Astrocyte of the cerebellum (primary cell): ENCODE measurements at regions not wholly inside any gene's neighbourhood (a gene's known extent, or its start where the extent isn't known, plus 50 kb on each side); places are given as distances from the start of the nearest gene placed in this dataset.
"Not testable (repeated sequence)": the region's sequence is repeated elsewhere in the genome, so short reads cannot be mapped to it uniquely, and the experiment has no call there.

Experiments
- DNase-seq: peaks from one replicate; pipeline ENCODE4 v3.0.0-alpha.2; 2011; ENCODE audit warnings: low read depth
- H3K4me3 ChIP-seq: 2 replicates; pipeline ENCODE4 v1.5.1; 2011; ENCODE audit warnings: mild to moderate bottlenecking, low read depth, low read length, moderate library complexity
- in situ Hi-C: cut with HindIII; loops from 2 replicates; pipeline ENCODE4 v1.10.0; 2017; ENCODE audit warnings: low sequenced_read_pairs
- TF ChIP-seq, protein P1 (sequence below): IDR thresholded peaks from 2 replicates; pipeline ENCODE4 v1.5.1; 2012; ENCODE audit warnings: low read length, low read depth, moderate library complexity, mild to moderate bottlenecking; ENCODE audit errors: missing control alignments

DNA sequence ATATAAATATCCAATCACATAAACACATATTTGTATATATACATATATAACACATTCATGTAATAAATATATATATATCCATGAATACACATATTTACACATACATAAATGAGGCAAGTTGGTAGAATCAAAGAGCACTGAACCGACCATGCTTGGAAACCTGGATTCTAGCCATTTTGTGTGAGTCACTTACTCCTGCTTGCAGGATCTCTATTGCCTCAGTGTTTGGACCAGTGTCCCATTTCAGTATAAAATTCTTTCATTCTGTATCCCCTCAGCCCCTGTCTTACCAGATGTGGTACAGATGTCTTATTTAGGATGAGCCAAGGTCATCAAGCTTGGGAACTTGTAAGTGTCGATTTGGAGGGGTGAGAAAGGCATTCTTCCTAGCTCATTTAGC is 391.4 kb upstream of the FRG2C start:
- in situ Hi-C loops, result no loop called here

DNA sequence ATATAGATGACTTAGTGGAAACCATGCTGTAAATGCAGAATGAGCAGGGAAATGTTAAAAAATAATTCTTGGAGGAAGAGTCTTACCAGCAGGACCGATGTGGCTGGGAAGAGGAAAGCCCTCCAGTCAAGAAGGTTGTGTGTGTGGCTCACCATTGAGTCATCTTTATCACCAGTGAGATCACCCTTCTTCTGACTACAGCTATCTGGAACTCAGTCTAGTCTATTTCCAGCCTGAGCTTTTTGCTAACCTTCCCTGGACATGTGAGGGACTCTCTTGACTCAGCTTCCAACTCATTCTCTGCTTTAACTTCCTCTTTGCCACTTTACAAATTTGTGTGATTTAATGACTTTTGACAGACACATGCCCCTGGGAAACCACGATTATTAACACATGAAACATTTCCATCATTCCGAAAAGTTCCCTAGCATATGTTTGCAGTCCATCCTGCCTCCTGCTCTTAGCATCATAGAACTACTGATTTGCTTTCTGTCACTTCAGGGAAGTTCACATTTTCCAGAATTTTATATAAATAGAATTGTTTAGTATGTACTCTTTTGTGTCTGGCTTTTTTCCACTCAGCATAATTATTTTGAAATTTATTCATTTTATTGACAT is 378.5 kb upstream of the FRG2C start:
- DNase-seq, in situ Hi-C loops, H3K4me3 ChIP-seq: not testable (repeated sequence)

More for the DNA sequence above, 391.4 kb upstream of the FRG2C start:
- DNase-seq, result peak; percentile 15
- H3K4me3 ChIP-seq, result no peak overlapping the region
- TF ChIP-seq, protein P1, sequence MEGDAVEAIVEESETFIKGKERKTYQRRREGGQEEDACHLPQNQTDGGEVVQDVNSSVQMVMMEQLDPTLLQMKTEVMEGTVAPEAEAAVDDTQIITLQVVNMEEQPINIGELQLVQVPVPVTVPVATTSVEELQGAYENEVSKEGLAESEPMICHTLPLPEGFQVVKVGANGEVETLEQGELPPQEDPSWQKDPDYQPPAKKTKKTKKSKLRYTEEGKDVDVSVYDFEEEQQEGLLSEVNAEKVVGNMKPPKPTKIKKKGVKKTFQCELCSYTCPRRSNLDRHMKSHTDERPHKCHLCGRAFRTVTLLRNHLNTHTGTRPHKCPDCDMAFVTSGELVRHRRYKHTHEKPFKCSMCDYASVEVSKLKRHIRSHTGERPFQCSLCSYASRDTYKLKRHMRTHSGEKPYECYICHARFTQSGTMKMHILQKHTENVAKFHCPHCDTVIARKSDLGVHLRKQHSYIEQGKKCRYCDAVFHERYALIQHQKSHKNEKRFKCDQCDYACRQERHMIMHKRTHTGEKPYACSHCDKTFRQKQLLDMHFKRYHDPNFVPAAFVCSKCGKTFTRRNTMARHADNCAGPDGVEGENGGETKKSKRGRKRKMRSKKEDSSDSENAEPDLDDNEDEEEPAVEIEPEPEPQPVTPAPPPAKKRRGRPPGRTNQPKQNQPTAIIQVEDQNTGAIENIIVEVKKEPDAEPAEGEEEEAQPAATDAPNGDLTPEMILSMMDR, result no peak

DNA sequence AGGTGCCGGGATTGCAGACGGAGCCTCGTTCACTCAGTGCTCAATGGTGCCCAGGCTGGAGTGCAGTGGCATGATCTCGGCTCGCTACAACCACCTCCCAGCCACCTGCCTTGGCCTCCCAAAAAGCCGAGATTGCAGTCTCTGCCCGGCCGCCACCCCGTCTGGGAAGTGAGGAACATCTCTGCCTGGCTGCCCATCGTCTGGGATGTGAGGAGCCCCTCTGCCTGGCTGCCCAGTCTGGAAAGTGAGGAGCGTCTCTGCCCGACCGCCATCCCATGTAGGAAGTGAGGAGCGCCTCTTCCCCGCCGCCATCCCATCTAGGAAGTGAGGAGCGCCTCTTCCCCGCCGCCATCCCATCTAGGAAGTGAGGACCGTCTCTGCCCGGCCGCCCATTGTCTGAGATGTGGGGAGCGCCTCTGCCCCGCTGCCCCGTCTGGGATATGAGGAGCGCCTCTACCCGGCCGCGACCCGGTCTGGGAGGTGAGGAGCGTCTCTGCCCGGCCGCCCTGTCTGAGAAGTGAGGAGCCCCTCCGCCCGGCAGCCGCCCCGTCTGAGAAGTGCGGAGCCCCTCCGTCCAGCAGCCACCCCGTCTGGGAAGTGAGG is 375.1 kb upstream of the FRG2C start:
- DNase-seq, H3K4me3 ChIP-seq, in situ Hi-C loops: not testable (repeated sequence)

DNA sequence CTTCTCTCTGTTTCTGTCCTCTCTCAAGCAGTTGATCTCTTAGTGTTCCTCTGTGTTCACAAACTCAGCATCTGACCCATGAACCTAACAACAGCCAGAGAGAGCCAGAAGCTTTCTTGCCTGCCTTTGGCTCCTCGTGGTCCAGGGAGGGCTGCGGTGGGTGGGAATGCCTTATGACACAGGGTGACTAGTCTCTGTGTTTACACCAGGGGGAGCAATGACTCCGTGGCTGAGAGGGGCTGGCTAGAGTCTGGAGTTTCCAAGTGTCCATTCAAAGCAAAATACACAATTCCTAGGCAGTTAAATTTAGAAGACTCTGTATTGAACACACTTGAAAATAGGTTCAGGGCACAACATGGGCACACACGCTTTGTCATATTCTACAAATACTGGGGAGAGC is 370.0 kb upstream of the FRG2C start:
- in situ Hi-C loops, result no loop called here
- no peak overlapping the region for H3K4me3 ChIP-seq
- TF ChIP-seq, protein P1, result peak; percentile 71
- DNase-seq, result peak; percentile 3

DNA sequence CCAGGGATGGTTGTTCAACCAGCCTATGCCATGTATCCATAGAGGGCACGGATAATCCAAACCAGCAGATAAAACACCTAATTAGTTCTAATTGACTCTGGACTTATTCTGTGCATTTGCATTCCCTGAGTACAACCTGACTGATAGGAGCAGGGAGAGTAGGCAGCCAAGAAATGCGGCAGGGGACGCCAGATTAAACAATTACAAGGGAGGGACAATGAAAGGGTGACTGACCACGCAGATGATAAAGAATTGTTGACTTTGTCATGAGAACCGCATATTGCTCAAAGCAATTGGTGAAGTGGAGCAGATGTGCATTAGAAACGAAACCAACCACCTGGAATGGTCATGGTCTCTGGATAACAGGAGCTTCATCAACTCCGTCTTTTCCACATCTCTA is 369.1 kb upstream of the FRG2C start:
- no peak overlapping the region for H3K4me3 ChIP-seq
- no peak for DNase-seq
- TF ChIP-seq, protein P1, result no peak
- in situ Hi-C loops, result no loop called here

DNA sequence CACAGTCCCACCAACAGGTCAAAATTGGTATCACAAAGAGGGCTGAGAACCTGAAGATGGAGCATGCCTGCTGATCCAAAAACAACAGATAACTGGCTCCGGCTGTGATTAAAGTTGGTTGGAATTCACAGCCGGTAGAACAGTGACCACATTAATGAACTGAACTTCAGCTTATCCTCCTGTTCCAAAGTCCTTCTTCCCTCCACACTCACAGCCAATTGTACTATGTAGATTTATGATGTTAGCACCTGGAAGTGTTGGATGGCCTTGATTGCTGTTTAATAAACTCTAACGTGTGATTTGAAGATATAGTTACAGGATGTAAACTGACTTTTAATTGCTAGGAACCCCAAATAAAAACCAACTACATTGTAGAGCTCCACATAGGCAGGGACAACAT is 367.3 kb upstream of the FRG2C start:
- in situ Hi-C loops, result no loop called here

DNA sequence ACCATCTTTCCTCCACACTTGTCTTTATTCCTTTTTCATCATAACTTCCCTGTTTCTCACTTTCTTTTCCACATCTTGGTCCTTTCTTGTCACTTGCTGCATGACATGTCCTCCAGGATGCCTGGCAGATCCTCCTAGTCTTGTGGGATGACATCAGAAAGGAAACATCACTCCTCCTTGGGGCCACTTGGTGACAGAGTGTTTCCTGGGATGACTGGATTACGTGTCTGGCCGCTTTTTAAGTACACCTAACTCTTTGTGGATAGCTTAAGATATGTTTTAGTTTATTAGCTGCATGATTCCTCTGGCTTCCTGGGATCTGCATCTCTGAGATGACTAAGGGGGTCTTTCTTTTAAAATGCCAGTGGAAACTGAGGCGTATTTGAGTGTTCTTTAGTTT is 363.5 kb upstream of the FRG2C start:
- H3K4me3 ChIP-seq, result no peak overlapping the region
- TF ChIP-seq, protein P1, result no peak
- no peak for DNase-seq
- in situ Hi-C loops, result no loop called here

More for the DNA sequence above, 367.3 kb upstream of the FRG2C start:
- TF ChIP-seq, protein P1, result no peak
- H3K4me3 ChIP-seq, result no peak overlapping the region
- DNase-seq, result no peak

DNA sequence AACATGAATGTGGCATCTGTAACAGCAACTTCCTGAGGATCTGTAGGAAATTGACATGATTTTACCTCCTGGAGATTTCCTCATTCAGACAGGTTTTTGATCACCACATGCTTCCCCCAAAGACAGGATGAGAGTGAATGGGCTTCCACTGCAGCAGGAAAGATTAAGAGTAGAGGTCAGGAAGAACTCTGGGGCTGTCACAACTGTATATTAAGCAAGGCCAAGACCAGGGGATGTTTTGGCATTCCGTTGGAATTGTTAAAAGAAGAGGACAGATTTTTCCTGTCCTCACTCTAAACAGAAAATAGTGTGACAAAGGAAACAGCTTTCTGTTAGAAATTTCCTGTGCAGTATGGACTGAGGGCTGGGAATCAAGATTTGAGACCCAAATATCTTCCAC is 363.1 kb upstream of the FRG2C start:
- DNase-seq, in situ Hi-C loops, H3K4me3 ChIP-seq: not testable (repeated sequence)
